Right renal cortex interstitium (tissue), 3 donors: ENCODE measurements at regions not wholly inside any gene's neighbourhood (a gene's known extent, or its start where the extent isn't known, plus 50 kb on each side); places are given as distances from the start of the nearest gene placed in this dataset.

Experiments
- DNase-seq, 3 donors: peaks; one replicate each; pipeline ENCODE4 v3.0.0-alpha.2; 2013; ENCODE audit warnings: low read depth in 3 of 3, low spot score in 2 of 3

DNA sequence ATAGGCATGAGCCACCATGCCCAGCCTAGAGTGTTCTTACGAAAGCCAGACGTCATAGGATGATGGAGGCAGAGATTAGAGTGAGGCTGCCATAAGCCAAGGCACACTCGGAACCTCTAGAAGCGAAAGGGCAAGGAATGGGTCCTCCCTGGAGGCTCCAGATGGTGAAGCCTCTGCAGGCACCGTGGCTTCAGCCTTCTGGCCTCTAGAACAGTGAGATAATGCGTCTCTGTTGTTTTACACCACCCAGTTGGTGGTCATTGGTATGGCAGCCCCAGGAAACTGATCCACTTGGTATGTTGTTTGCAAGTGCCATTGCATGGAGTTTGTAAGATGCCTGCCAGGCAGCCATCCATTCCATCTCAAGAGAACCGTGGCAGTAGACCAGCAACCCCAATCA lies 791.0 kb downstream of the TBC1D22A start:
- no peak for DNase-seq

DNA sequence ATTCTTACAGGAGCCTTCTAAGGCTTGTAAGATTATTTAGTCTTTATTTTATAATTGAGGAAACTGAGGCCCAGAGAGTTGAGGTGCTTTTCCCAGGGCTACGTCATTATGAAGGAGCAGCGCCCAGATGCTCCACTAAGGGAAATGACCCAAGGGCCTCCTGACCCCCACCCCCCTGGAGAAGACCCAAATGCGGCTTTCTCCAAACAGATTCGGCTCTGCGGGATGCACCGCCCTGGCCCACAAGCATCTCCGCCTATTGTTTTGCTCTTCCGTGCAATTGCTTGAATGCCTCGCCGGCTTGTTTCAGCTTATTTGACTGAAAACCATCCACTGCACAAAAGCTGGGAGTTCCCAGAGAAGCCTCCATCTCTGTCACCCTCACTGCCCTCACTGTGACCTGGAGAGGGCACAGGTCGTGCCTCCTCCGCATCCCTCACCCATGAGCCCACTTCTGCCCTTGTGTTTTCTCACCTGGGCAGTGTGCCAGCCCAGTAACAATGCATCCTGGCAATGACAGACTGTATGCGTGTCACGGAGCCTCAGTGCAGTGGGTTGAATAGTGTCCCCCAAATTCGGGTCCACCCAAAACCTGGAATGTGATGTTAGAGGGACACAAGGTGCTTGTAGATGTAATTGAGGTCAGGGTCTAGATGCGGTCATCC lies 790.2 kb downstream of the TBC1D22A start:
- DNase-seq, result no peak

DNA sequence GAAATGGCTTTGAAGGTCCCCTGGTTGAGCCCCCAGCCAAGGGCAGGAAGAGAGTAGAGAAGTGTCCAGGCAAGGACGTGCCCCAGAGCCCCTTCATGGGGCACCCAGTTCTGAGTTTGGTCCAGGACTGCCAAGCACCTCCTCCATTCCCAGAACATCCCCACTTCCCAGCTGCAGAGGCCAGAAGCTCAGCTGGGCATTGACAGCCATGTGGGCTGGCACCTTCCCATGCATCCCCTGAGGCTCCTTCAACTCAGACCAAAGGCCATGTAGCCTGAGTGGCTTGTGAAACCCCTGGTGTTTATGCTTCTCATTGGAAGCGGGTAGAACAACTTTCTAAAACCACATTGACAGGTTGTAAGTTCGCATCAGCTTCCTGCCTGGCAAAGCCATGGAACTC lies 789.6 kb downstream of the TBC1D22A start:
- no peak for DNase-seq

DNA sequence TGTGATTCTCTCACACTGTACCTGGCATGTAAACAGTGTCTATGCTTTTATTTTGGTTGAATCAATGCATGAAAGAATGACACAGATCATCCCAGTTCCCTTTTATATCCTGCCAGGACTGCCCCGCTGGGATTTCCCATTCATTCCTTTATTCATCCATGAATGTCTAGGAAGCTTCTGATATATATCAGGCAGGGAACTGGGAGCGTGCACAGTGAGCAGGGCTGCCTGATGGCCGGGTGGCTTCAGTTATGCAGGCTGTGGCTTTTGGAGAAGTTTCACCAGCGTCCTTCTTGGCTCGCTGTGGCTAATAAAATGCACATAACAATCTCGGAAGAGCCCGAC lies 789.0 kb downstream of the TBC1D22A start:
- DNase-seq, result no peak

DNA sequence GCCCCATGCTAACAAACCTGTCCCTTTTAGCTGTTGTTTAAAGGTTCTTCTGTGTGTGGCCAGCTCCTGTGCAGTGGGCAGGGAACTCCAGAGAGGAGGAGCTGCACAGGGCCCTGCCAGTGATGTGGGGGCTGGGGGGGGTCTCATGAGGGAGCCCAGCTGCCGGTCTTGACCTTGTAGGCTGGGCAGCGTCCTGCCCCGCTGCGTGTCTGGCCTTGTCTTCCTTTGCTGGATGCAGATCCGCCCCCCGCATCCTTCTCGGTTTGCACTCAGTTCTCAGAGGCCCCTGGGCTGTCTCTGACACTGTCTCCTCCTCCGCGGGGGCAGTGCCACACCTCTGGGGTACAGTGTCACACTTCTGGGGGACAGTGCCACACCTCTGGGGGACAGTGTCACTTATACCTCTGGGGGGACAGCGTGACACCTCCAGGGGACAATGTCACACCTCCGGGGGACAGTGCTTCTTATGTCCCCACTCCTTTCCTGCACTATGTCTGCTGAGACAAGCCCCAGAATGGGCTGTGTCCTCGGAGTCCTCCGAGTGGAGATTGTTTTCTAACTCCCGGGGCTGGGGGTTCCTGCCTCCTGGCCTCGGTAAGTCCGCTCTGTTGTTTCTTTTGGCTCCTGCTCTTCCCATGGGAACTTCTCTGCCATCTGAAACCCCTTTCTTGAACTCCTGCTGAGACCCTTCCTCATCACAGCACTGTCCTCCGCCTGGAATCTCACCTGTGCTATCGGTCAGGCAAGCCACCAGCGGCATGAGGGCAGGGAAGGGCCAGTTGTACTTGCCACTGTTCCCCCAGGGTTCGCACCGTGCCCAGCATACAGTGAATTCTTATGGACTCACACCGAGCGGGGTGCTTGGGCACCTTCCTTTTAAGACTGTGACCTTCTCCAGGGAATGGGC lies 788.3 kb downstream of the TBC1D22A start:
- no peak for DNase-seq

DNA sequence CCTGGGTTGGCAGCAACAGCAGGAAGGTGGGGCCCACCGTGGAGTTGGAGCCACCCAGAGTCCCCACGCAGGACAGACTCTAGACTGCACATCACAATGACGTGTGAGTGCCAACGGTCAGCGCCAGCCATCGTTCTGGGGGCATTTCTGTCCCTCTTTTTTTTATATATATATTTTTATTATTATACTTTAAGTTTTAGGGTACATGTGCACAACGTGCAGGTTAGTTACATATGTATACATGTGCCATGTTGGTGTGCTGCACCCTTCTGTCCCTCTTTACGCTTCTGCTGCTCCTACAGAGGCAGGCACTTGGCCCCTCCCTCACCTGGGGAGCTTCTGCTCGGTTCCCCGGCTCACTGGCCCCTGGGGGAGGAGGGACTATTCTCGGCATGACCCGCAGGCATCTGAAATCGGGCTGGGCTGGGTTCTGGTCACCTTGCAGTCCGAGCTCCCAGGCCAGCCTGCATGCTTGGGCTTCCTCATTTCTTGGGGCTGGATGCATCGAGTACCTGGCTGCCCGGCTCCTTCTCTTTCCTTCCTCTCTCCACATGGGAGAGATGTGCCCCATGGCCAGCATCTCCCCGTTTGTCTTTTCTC lies 787.4 kb downstream of the TBC1D22A start:
- DNase-seq, result no peak

DNA sequence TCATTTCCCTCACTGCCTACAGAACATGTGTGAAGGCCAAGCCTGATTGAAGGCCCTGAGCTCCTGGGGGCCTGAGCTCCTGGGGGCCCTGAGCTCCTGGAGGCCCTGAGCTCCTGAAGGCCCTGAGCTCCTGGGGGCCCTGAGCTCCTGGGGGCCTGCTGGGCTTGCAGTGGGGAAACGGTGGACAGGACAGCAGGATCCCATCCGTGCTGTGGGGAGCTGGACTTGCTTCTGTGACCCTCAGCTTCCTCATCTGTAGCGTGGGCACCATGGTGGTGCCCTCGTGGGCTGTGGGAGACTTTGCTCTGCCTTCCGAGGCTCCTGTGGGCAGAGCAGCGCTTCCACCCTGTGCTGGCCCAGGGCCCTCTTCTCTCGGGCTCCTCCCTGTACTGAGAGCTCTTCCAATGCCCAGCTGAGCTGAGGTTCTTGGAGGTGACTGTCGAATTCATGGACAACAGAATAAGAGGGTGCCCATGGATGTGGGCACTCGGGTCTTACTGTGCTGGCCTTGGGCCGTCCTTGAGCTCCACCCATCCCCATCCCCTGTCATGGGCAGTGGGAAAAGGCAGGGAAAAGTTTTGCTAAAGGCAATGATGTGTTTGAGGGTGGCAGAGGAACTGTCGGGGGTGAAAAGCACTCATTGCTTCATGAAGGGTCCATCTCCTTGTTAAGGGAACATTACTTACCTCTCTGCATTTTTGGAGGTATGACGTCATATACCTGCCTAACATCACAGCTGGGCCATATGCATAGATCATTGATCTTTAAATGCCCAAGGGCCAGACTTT lies 786.7 kb downstream of the TBC1D22A start:
- no peak for DNase-seq

DNA sequence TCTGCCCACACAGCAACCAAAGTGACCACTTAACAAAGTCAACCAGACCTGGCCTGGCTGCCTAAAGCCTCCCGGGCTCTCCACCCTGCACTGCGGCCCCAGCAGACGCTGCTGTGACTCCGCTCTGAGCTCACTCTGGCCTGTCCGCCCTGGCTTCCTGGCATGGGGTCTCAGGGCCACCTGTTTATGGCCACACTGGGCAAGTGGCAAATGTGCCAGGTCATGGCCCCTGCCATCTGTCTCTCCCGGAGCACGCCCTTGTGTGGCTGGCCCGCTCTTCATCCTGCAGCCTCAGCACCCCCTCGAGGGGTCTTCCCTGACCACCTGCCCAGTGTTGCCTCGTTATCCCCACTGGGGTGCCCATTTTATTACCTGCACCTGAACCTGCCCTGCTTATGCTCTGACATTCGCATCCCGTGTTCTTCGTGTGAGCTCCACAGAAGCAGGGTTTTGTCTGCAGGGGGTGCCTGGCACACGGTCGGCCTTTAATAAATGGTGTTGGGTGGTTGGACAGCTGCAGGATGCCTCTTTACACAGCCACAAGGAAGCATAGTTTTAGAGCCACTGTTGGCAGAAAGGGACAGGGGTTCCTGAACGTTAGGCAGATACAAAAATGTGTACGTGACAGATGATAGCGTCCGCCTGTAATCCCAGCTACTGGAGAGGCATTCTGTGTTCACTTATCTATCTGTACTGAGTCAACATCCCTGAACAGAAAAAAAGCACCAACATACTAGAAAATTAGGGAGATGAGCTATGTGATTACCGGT lies 785.6 kb downstream of the TBC1D22A start:
- no peak for DNase-seq

DNA sequence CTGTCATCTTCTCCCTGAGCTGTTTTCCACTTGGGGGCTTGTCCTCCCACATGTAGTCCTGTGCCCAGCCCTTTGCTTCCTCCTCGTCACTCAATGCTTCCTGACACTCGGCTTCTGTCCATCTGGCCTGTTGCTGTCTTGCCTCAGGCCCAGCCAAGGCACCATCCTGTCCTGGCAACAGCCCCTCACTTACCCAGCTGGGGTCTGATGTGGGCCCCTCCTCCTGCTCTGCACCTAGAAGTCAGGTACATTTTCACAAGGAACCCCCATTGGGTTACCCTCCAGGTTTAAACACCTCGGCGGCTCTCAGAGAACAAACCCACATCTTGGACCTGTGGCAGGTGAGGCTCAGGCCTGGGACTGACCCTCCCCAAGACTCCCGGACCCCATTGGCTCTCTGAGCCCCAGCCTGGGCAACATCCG lies 784.8 kb downstream of the TBC1D22A start:
- no peak for DNase-seq

DNA sequence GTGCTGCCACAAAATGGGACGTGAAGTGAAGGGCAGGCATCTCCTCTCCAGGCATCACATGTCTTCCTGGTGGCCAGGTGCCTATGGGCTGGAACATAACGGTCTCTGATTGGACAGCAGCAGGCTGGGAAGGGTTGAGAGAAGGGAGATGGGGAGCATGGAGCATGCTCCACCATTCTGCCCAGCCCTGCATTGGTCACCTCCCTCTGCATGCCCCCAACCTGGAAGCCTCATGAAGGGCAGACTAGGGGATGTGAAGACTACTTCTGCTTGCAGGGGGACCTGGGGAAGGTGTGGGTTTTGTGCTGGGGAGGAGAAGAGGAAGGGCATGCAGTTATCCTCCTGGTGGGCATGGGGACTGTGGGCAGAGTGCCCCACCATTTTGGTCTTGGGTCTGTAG lies 782.2 kb downstream of the TBC1D22A start:
- DNase-seq, result no peak

DNA sequence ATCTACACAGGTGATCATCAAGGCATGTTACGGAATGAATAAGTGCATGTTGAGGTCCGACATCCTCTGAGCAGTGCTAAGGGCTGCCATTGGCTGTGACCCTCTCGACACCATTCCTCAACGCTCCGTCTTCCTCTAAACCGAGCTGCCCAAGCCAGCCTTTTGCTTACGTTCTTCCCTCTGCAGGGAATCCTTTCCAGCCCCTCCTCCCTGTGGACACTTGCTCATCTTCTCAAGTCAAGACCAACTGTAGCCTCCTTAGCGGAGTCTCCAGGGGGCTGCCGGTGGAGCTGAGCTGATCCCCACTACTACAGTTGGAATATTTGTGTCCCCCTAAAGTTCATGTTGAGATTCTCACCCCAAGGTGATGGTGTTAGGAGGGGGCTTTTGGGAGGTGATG lies 781.0 kb downstream of the TBC1D22A start:
- no peak for DNase-seq

DNA sequence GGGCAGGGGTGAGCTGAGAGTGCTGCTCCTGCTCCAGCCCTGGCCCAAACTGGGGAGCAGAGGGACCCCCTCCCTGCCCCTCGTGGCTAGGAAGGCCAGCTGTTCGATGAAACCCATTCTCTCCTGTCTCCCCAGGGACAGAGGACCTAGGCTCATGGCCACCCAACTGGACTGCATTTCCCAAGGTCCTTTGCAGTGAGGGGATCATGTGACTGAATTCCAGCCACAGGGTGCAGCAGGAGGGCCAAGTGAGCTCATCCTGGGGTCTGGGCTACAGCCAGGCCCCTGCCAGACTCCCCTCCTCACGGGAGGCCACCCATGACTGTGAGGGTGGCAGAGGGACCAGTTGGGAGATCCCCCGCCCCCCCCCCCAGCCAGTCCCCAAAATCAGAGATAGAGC lies 777.6 kb downstream of the TBC1D22A start:
- DNase-seq, result no peak

DNA sequence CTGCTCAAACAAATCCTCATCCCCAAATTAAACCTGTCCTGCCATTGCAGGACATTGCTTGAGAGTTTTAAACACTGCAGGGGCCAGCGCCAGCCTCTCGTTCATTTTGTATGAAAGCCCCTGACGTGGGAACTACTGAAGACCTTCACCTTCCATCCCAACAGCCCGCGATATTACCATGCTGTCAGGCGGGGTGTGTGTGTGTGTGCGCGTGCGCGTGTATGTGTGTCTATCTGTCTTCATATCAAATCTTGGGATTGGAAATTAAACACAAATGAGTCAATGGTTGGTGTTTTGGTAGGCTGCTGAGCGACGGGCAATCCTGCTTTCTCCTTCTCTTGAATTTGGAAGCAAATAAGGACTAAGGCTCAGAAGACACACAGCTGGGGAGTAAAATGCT lies 776.9 kb downstream of the TBC1D22A start:
- DNase-seq, result no peak

DNA sequence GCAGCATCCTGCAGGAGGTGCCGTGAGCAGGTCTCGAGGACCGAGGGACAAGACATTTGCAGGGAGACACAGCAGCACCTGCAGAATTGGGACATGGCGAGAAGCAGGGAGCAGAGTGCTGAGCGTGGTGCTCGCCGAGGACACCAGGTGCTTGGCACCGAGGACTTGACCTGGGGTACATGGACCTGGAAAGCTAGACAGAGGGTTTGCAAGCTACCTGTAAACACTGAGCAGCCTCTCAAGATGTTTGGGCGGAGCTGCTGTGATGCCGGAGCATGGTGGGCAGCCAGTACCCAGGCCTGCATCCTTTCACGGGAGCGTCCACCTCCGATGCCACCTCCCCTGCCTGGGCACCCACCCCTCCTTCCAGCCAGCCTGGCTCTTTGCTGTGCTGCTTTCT lies 773.2 kb downstream of the TBC1D22A start:
- no peak for DNase-seq

DNA sequence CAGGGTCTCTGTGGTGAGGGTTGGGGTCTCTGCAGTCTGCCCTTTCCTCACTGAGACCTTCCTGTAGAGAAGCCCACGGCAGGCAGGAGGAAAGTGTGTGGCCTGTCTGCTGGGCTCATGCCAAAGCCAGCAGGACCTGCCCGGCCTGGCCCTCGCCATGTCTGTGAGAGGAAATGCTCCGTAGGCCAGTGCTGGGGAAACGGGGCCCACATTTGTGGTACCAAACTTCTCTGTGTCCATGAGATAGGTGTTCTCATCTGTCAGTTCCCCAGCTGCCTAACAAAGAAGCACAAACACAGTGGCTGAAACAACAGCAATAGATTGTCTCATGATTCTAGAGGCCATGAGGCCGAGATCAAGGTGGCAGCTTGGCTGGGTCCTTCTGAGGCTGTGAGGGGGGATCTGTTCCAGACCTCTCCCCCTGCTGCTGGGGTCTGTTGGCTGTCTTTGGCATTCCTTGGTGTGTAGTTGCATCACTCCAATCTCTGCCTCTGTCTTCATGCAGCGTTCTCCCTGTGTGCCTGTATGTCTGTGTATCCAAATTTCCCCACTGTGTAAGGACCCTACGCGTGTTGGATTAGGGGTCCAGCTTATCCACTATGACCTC lies 772.5 kb downstream of the TBC1D22A start:
- no peak for DNase-seq

DNA sequence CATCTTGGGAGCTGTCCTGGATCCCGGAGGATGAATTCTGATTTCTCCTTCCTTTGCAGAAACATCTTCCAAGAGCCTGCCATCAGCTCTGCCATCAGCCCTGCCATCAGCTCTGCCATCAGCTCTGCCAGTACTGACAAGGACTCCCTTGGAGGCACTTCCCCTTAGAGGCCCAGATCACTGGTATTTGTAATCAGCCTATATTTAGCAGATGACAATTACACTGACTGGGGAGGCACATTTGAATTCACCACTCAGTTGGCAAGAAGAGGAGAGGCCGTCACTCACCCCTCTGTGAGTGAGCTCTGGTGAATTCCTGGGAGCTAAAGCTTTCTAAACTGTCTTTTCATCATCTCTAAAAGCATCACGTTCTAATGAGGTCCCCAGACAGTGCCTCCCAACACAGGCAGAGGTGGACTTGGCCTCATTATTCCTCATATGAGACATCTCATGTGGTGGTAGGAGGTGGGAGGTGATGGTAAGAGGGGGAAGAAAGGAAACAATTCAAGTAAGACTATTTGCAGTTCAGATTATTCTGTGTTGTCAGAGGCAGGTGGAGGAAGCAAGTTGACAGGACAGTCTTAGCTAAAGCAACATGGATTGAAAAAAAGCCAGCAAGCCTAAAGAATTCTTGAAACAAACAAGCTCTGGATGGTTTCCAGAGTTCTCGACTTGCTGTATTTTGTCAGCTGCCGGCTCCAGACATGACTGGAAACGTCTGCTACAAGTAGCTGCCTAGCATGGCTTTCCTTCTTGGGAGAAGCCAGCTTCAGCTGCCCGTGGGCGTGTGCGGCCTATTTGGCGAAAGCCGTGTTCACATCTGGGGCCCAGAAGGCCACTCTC lies 771.7 kb downstream of the TBC1D22A start:
- peak; percentile 63 to 74 (median 68) for DNase-seq

DNA sequence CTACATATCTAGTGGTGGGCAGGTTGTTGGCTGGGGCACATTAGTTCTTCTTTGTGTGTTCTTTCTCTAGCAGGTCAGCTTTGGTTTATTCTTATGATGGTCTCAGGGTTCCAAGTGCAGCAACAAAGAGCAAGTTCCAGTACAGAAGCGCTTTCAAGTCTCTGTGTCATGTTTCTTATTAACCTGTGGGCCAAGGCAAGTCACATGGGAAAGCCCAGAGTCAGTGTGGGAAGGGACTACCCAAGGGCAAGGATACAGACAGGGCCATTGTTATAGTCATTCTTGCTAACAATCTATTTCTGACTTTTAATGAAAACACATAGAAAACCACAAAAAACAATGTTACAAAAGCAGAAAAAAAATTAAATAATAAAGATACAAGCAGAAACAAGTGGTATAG lies 754.6 kb downstream of the TBC1D22A start:
- no peak for DNase-seq

DNA sequence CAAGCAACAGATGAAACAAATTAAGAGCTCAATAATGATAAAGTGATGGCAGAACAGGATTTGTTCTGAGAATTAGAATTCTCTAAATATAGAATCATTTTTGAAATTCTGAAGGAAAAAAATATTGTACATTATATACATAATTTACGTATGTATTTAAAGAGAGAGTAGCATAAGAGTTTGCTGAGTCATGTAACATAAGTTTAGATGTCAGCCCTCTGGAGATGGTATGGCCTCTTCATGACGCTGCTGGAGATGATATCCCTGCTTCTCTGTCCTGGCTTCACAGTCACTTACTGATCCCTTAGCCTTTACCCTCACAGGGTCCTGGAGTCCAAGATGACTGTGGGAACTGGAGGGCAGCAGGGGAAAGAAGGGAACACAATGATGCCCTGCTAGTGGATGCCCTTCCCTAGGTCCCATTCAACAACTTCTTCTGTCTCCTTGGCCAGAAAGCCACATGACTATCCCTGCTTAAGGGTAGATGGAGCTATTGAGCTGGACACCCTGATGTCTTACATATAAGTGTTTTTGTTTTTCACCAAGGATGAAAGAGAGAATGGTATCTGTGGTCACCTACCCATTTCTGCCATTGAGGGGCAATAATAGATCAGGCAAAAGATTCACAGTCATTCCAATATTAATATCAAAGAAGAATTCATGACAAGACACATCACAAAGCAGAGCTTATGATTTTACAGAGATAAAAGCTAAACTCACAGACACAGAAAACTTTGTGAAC lies 753.1 kb downstream of the TBC1D22A start:
- DNase-seq, result no peak
